T-helper 9 cell (primary cell): ENCODE measurements at regions not wholly inside any gene's neighbourhood (a gene's known extent, or its start where the extent isn't known, plus 50 kb on each side); places are given as distances from the start of the nearest gene placed in this dataset.
"Not testable (repeated sequence)": the region's sequence is repeated elsewhere in the genome, so short reads cannot be mapped to it uniquely, and the experiment has no call there.

Experiments used
- DNase-seq: peaks from one replicate; pipeline ENCODE4 v3.0.0-alpha.2; 2020

DNA sequence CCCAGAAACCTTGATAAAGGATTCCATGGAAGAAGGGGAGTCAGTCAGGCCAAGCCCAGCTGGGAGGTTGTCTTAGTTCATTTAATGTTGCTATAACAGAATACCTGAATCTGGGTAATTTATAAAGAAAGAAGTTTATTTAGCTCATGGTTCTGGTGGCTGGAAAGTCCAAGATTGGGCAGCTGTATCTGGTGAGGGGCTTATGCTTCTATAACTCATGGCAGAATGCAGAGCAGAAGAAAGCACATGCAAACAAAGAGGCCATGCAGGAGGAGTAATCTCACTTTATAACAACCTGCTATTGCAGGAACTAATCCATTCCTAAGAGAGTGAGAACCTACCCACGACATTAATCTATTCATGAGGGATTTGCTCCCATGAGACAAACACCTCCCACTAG is 54.2 kb upstream of the ANKRD1 start:
- DNase-seq, result no peak

DNA sequence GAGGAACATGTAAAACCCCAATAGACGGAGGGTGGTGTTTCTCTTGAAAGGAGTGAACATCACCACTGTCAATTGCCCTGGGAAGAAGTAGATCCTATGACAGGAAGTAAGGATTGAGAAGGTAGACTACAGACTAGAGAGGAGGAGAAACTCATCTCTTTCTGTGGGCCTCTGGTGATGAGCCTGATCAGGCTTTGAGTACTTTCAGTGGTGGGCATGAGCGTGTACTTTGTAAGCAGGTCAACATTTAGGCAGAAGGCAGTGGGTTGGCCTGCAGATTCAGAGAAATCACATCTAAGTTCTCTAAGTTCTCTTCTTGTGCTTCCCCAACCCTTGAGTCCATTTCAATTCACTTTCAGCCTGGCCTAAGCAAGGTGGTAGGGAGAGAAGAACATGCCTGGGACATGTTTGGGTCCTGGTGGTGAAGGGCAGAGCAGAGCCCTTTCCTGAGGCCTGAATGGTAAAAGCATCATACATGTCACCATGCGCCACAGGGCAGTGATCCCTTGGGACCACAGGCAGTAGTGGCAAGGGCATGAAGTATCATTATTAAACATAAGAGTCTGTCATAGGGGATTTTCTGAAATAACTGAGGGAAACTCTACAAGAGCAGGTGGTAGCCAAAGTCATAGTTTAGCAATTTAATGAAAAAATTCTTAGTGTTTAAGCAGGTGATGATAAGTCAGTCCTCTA is 56.4 kb upstream of the ANKRD1 start:
- no peak for DNase-seq

DNA sequence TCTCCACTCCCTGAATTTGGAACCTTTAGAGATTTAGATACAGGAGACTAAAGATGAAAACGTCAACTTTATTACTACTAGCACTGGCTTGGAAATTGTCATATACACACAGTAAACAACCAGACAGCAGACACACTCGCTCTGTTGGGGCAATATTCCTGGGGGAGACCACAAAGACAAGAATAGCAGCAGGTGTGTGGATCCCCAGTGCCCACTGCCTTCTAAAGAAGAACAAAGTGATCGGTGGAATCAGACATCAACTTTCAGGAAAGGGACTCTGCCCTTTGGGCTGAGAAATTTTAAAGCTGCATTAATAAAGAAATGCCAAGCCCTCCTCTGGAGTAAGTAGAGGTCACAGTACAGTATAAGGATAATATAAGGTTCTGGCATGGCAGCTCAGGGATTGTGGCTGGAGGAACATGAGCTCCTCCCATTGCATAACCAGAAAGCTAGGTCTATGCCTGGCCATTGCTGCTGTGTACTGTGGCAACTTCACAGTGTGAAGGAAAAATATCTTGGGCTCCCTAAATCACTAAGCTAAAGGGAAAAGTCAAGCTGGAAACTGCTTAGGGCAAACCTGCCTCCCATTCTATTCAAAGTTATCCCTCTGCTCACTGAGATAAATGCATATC is 57.1 kb upstream of the ANKRD1 start:
- DNase-seq, result no peak

DNA sequence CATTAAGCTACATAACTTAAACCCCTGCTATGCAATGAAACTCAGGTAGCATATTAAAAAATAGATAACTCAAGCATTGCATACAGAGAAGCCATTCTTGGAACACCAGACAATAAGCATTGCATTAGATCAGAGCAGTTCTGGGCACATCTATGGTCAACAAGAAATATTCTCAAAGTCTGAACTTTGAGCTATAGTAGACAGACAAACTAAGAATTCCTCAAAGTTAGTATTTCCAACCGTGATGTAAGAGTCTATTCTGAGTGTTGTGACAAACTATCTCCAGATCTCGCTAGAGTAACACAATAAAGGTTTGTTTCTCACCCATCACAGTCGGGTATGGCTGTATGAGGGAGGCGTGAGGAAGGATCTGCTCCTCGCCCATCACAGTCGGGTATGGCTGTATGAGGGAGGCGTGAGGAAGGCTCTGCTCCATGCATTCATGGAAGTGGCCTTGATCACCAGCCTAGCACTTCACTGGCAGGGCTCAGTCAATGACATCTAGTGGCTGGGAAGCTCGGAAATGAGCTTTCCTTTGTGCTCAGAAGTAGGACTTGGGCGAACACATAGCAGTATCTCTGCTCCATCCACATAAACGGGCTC is 61.6 kb upstream of the ANKRD1 start:
- DNase-seq, result no peak

- no peak for DNase-seq
Observed at GRCh38 chr10:90983914-90984549, 63.1 kb upstream of the ANKRD1 start.

- DNase-seq, result no peak
Observed at GRCh38 chr10:90984898-90985297, 64.0 kb upstream of the ANKRD1 start.

DNA sequence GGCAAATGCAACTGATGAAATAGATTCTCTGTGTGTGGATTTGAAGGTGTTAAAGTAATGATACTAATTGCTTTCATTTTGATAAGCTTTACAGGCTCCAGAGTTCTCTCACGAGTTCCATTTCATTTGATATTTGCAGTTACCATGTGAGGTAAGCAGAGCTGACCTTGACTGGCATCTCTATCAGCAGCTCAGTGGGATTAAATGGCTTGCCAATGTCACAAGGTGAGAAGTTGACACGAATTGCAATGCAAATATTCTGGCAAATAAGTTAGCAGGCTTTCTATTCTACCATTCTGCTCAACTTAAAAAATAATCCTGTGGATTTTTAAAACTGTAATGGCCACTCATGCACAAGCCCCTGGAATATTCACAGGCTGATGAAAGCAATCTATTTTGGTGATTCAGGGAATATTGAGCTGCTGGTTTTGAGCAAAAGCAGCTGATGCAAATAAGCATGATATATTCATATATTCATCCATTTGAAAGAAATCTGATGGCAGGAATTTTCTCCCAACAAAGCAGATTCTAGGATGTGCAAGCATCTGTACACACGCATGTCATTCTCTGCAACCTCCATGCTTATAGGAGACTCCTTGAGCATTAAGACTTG is 64.5 kb upstream of the ANKRD1 start:
- DNase-seq, result no peak

DNA sequence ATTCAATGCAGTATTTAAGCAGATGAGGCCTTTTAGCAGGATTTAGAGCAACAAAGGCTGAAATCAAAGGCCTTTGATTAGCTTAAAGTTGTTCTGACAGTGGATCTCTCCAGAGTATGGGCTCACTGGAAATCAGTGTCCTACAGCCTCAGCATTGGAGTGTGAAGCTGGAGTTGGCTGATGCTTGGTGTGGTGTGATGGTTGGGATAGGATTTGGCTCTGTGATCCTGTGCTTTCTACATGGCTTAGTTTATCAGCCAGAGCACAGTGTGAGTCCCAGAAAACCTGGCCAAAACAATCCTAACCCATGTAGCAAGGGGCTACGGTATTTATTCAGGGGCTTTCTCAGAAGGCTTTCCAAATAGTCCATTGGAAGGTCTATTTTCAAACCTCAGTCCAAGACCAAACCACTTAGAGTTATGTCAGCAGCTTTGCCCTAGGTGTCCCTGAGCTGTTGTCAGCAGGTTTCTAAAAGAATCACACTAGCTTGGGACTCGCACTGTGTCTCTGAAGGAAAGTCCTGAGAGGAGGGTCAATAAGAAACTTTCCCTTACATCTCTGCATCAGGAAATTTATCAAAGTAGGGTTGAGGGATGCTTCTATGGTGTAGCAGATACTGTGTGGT is 65.4 kb upstream of the ANKRD1 start:
- no peak for DNase-seq

- DNase-seq, result no peak
Observed at GRCh38 chr10:90986870-90987269, 66.0 kb upstream of the ANKRD1 start.

GRCh38 chr10:90987383-90987782 is 66.5 kb upstream of the ANKRD1 start:
- DNase-seq, result no peak

DNA sequence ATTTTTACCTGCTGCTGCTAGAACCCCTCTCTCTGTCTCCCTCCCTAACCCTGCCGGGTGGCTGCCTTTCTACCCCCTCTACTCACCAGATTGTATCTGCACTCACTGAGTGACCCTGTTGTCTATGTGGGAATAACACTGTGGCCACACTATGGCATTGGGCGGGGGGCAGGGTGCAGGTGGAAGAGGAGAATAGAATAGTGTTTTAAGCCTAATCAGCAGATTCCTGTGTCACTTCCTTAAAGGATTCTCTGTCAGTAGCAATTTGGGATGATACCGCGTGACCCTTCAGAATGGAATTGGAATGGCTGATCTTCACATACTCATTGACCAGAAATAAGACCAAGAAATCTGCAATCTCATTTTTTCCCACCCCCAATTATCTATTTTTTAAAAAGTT is 67.1 kb upstream of the ANKRD1 start:
- no peak for DNase-seq

- DNase-seq, result no peak
Observed at GRCh38 chr10:90988802-90989201, 67.9 kb upstream of the ANKRD1 start.

DNA sequence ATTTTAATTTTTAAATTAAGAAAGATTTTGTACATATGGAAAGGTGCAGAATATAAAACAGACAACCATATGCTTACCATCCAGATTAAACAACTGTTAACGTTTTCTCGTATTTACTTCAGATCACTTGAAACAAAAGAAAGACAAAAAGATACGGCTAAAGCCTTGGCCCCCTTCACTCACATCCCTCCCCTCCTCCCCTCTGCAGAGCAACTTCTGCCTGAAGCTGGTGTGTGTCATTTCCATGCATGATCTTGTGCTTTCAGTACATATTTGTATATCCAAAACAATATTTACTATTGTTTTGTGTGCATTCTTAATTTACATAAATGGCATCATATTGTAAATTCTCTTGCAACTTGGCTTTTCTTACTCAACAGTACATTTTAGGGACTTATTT is 68.5 kb upstream of the ANKRD1 start:
- no peak for DNase-seq

DNA sequence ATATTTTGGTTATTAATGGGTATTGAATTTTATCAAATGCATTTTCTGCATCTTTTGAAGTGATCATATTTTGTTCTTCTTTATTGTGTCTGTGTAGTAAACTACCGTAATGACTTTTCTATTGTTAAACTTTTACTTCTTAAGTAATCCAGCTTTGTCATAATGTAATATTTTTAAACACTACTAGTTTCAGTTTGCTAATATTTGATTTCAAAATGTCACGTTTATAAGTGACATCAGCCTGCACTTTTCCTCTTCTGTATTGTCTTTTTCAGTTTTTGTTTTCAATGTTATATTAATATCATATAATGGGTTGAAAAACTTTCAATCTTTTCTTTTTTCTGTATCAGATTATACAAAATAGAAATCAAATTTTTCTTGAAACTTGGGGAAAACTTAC is 71.6 kb upstream of the ANKRD1 start:
- no peak for DNase-seq

- no peak for DNase-seq
Observed at GRCh38 chr10:90993340-90993739, 72.5 kb upstream of the ANKRD1 start.

DNA sequence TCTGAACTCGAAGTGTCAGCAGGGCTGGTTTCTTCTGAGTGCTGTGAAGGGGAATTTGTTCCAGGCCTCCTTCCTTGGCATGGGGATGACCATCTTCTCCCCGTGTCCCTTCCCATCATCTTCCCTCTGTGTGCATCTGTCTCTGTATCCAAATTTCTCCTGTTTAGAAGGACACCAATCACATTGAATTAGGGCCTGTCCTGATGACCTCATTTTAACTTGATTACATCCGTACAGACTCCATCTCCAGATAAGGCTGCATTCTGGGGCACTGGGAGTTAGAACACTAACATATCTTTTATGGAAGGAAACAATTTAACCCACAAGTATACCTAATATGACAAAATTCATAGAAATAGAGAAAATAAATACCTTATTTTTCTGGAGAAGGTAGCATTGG is 76.8 kb upstream of the ANKRD1 start:
- no peak for DNase-seq

DNA sequence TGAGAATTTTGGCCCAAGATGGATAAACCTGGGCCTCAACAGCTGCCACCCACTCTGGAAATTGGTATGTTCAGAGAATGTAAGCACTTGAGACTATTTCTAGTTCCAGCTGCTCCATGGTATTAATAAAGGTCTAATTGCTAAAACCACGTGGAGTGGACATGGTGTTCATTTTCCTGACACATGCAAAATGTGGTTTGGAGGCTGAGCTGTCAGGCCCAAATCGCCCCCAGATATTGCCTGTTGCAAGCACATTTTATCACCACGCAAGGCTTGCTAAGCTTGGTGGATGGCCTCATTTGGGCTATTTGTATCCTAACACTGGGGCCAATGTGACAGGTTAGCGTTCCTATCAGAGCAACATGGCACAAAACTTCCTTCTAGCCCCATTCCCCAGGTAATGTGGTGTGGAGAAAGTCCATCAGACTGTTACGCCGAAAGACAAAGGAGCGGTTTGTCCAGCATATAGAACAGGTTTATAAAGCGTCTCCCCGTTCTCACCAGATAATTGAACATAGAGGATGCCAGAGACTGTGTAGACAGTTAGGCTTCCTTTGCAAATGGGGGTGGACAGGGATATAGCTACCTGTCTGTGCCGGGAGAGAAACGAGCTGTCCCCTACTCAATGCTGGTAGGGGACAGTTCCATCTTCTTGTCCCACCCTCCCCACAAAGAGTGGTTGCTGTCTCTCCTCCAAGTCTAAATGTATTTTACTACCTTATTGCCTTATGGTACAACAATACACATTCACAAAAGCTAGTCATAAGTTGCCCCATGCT is 78.0 kb upstream of the ANKRD1 start:
- DNase-seq, result no peak

DNA sequence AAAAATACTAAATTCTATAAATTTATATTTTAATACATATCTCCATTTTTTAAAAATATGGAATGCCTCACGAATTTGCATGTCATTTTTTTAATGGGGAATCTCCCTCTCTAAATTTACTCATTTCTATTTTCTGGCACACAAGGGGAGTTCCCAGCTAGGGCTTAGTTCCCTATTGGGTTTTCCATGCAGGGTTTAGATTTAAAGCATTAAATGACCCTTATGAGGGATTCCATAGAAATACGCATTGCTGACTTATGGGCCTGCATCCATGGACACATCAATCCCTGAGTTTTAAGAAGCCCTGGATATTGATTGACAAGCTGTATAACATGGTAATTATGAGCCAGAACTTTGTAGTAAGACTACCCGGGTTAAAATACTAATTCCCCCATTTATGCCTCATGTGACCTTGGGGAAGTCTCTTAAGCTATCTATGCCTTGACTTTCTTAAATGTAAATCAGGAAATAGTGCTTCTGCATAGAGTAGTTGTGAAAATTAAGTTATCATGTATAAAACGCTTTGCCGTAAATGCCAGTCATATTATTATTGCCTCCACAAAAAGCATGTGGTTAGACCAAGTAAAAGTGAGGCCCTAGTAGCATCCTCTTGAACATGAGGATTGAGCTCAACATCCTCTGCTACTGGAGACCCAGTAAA is 78.8 kb upstream of the ANKRD1 start:
- no peak for DNase-seq

- no peak for DNase-seq
Observed at GRCh38 chr10:91000470-91000869, 79.6 kb upstream of the ANKRD1 start.

DNA sequence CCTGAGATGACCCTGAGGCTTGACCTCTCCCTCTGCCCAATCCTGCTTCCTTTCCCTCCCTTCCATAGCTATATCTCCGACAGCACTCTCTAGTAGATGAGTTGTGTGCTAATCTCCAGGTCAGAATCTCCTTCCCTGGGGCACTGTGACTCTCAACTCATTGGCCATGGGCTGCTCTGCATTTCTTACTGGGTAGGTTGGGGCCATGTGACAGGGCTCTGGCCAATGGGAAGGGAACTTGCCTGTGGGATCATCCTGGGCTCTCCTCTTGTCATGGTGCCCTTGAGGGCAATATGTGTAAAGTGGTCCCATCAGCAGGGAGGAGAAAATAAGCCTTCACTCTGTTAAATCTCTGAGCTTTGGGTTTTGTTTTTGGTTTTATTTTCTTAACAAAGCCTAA is 80.1 kb upstream of the ANKRD1 start:
- DNase-seq, result no peak

- no peak for DNase-seq
Observed at GRCh38 chr10:91002656-91003055, 81.8 kb upstream of the ANKRD1 start.

DNA sequence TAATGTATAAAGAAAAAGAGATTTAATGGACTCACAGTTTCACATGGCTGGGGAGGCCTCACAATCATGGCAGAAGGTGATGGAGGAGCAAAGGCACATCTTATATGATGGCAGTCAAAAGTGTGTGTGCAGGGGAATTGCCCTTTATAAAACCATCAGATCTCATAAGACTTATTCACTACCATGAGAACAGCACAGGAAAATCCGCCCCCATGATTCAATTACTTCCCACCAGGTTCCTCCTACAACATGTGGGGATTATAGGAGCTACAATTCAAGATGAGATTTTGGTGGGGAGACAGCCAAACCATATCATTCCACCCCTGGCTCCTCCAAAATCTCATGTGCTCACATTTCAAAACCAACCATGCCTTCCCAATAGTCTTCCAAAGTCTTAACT is 82.5 kb upstream of the ANKRD1 start:
- DNase-seq, result not testable (repeated sequence)
